ENCODE measurements at regions not wholly inside any gene's neighbourhood (a gene's known extent, or its start where the extent isn't known, plus 50 kb on each side); places are given as distances from the start of the nearest gene placed in this dataset.

- TF ChIP-seq CTCF (IDR thresholded peaks at IDR 0.05; ENCODE audit: low read depth, low read length, missing input control), result no peak
- TF ChIP-seq RAD21 (IDR thresholded peaks at IDR 0.05), result no peak
- no peak for TF ChIP-seq MAX (IDR thresholded peaks at IDR 0.05)
- no peak for TF ChIP-seq SP1 (IDR thresholded peaks at IDR 0.05)
- TF ChIP-seq EGR1 (IDR thresholded peaks at IDR 0.05; ENCODE audit: low read depth in 2 of 2), result no peak
- no peak for TF ChIP-seq JUND (IDR thresholded peaks at IDR 0.05)
- TF ChIP-seq REST (IDR thresholded peaks at IDR 0.05), result no peak
- no peak for TF ChIP-seq RXRA (IDR thresholded peaks at IDR 0.05)
- TF ChIP-seq ATF3 (IDR thresholded peaks at IDR 0.05), result no peak
- no peak for TF ChIP-seq YY1 (IDR thresholded peaks at IDR 0.05)
- TF ChIP-seq TAF1 (conservative IDR thresholded peaks at IDR 0.05), result no peak
- TF ChIP-seq GABPA (IDR thresholded peaks at IDR 0.05 in 1 of 2, conservative IDR thresholded peaks at IDR 0.05 in 1 of 2), result no peak
- no peak for TF ChIP-seq ZBTB33 (IDR thresholded peaks at IDR 0.05)
Observed at GRCh38 chr3:86695752-86696151, 295.2 kb downstream of the VGLL3 start.
